SK-N-SH (cell line): ENCODE measurements at regions not wholly inside any gene's neighbourhood (a gene's known extent, or its start where the extent isn't known, plus 50 kb on each side); places are given as distances from the start of the nearest gene placed in this dataset.

Experiments
- CTCF ChIA-PET: fragments of 300-600, 350-600 bp; formaldehyde crosslinking; extraction: SDS; loops from one replicate; lab custom pipeline; 2021; lab: Yijun Ruan, JAX
- POLR2A ChIA-PET: fragments of 350-600 bp; sonication (Branson Sonifier 250); formaldehyde crosslinking; extraction: SDS; loops from one replicate; lab custom pipeline; 2020; ENCODE audit warnings: antibody characterized with exemption, inconsistent platforms; lab: Yijun Ruan, JAX
- DNase-seq: peaks from one replicate; pipeline ENCODE4 v3.0.0; 2012
- H2AFZ ChIP-seq: fragments of 200-600 bp; sonication (generic); 2 replicates; pipeline ENCODE4 v1.8.1; 2016; ENCODE audit warnings: antibody characterized with exemption, mild to moderate bottlenecking, low read depth
- H3F3A ChIP-seq: fragments of 200-600 bp; sonication (generic); replicated peaks from 2 replicates; pipeline ENCODE3; 2016; ENCODE audit warnings: antibody characterized with exemption, mild to moderate bottlenecking; ENCODE audit not compliant: insufficient read depth
- H3K27ac ChIP-seq, 2 experiments: fragments of 200-500 bp in 1 of 2; fragments of 200-600 bp in 1 of 2; sonication (Bioruptor generic) in 1 of 2; sonication (generic), shearing (Covaris generic) in 1 of 2; 2 replicates each; pipeline versions ENCODE4 v1.5.1 to v1.6.1; 2014 to 2016; ENCODE audit warnings: low read depth in 2 of 2, inconsistent platforms in 1 of 2, low read length in 1 of 2, mild to moderate bottlenecking in 1 of 2, mixed read lengths in 1 of 2
- H3K27me3 ChIP-seq: fragments of 200-600 bp; sonication (generic), shearing (Covaris generic); 2 replicates; pipeline ENCODE4 v1.6.1; 2016; ENCODE audit warnings: mixed run types; ENCODE audit not compliant: insufficient read depth
- H3K36me3 ChIP-seq, 2 experiments: fragments of 200-500 bp in 1 of 2; fragments of 200-600 bp in 1 of 2; sonication (Bioruptor generic) in 1 of 2; sonication (generic) in 1 of 2; replicated peaks in 1 of 2; 2 replicates each; pipeline versions ENCODE3 to v1.5.1; 2014 to 2016; ENCODE audit warnings: low read length in 1 of 2, mild to moderate bottlenecking in 1 of 2; ENCODE audit not compliant: insufficient read depth in 2 of 2, control insufficient read depth in 1 of 2
- H3K4me1 ChIP-seq, 2 experiments: fragments of 200-500 bp in 1 of 2; fragments of 200-600 bp in 1 of 2; sonication (Bioruptor generic) in 1 of 2; sonication (generic), shearing (Covaris generic) in 1 of 2; 2 replicates each; pipeline versions ENCODE4 v1.5.1 to v1.6.1; 2014 to 2016; ENCODE audit warnings: low read depth in 1 of 2, low read length in 1 of 2, mixed run types in 1 of 2; ENCODE audit not compliant: insufficient read depth in 2 of 2, control insufficient read depth in 1 of 2
- H3K4me2 ChIP-seq: fragments of 200-600 bp; sonication (generic), shearing (Covaris generic); 2 replicates; pipeline ENCODE4 v1.6.1; 2017; ENCODE audit warnings: mixed run types
- H3K4me3 ChIP-seq, 2 experiments: fragments of 200-500 bp in 1 of 2; fragments of 200-600 bp in 1 of 2; sonication (Bioruptor generic) in 1 of 2; sonication (generic), shearing (Covaris generic) in 1 of 2; 2 replicates each; pipeline versions ENCODE4 v1.5.1 to v1.8.1; 2014 to 2016; ENCODE audit warnings: low read depth in 2 of 2, inconsistent platforms in 1 of 2, low read length in 1 of 2, mild to moderate bottlenecking in 1 of 2, mixed read lengths in 1 of 2, moderate library complexity in 1 of 2
- H3K79me2 ChIP-seq: fragments of 200-600 bp; sonication (generic); 2 replicates; pipeline ENCODE4 v1.8.1; 2017; ENCODE audit warnings: mild to moderate bottlenecking; ENCODE audit not compliant: insufficient read depth
- H3K9ac ChIP-seq: fragments of 200-600 bp; sonication (generic); 2 replicates; pipeline ENCODE4 v1.6.1; 2017; ENCODE audit warnings: mixed run types
- H3K9me2 ChIP-seq: fragments of 200-600 bp; sonication (generic); 2 replicates; pipeline ENCODE4 v1.6.1; 2017; ENCODE audit warnings: mixed run types
- H3K9me3 ChIP-seq: fragments of 200-600 bp; sonication (generic); 2 replicates; pipeline ENCODE4 v1.6.1; 2017; ENCODE audit warnings: mixed run types, mild to moderate bottlenecking, moderate library complexity
- H4K20me1 ChIP-seq: fragments of 200-600 bp; sonication (generic); 2 replicates; pipeline ENCODE4 v1.6.1; 2017; ENCODE audit warnings: mild to moderate bottlenecking, mixed run types; ENCODE audit not compliant: insufficient read depth
- CHD2 ChIP-seq: fragments of 150-350 bp; IDR thresholded peaks from 2 replicates; pipeline ENCODE4 v1.6.1; 2018; ENCODE audit warnings: low read length; ENCODE audit not compliant: partially characterized antibody
- ELF1 ChIP-seq: IDR thresholded peaks from 2 replicates; pipeline ENCODE4 v1.4.0; 2012
- EP300 ChIP-seq, 2 experiments: IDR thresholded peaks; 2 replicates each; pipeline versions ENCODE4 v1.4.0 to v1.6.1; 2012; ENCODE audit warnings: borderline replicate concordance in 1 of 2, low read depth in 1 of 2, low read length in 1 of 2
- EZH2phosphoT487 ChIP-seq: fragments of 200-600 bp; sonication (generic); IDR thresholded peaks from 2 replicates; pipeline ENCODE4 v1.6.1; 2017; ENCODE audit warnings: low read depth, mixed run types, mild to moderate bottlenecking, antibody characterized with exemption, moderate library complexity, borderline replicate concordance
- FOXJ3 ChIP-seq: sonication (generic); formaldehyde crosslinking; IDR thresholded peaks from 2 replicates; pipeline ENCODE4 v1.5.1; 2020; ENCODE audit warnings: mild to moderate bottlenecking, missing genetic modification reagents
- FOXM1 ChIP-seq: IDR thresholded peaks from 2 replicates; pipeline ENCODE4 v1.4.0; 2012; ENCODE audit warnings: low read depth, mild to moderate bottlenecking
- GABPA ChIP-seq: IDR thresholded peaks from 2 replicates; pipeline ENCODE4 v1.4.0; 2012; ENCODE audit warnings: low read depth, mild to moderate bottlenecking
- GATA2 ChIP-seq: sonication (generic); formaldehyde crosslinking; IDR thresholded peaks from 2 replicates; pipeline ENCODE4 v1.5.0; 2020; ENCODE audit warnings: mild to moderate bottlenecking, missing genetic modification reagents
- JUND ChIP-seq: IDR thresholded peaks from 2 replicates; pipeline ENCODE4 v1.4.0; 2012
- MEF2A ChIP-seq: IDR thresholded peaks from 2 replicates; pipeline ENCODE4 v1.4.0; 2012; ENCODE audit warnings: low read depth, borderline replicate concordance
- MXI1 ChIP-seq: IDR thresholded peaks from 2 replicates; pipeline ENCODE4 v1.6.1; 2012; ENCODE audit warnings: mild to moderate bottlenecking, low read depth, low read length, improper control_type of control experiment
- NFIC ChIP-seq: IDR thresholded peaks from 2 replicates; pipeline ENCODE4 v1.4.0; 2012; ENCODE audit warnings: borderline replicate concordance
- NRF1 ChIP-seq: IDR thresholded peaks from 2 replicates; pipeline ENCODE4 v1.6.1; 2012; ENCODE audit warnings: low read depth, mild to moderate bottlenecking, low read length
- RAD21 ChIP-seq: IDR thresholded peaks from 2 replicates; pipeline ENCODE4 v1.6.1; 2012; ENCODE audit warnings: mild to moderate bottlenecking, low read length
- RCOR1 ChIP-seq: fragments of 150-350 bp; IDR thresholded peaks from 2 replicates; pipeline ENCODE4 v1.6.1; 2017; ENCODE audit warnings: antibody characterized with exemption, low read length
- RFX5 ChIP-seq: IDR thresholded peaks from 2 replicates; pipeline ENCODE4 v1.6.1; 2012; ENCODE audit warnings: mild to moderate bottlenecking, improper control_type of control experiment, low read length
- SMC3 ChIP-seq: IDR thresholded peaks from 2 replicates; pipeline ENCODE4 v1.6.1; 2012; ENCODE audit warnings: low read depth, low read length, improper control_type of control experiment
- TAF1 ChIP-seq: IDR thresholded peaks from 2 replicates; pipeline ENCODE4 v1.6.1; 2012; ENCODE audit warnings: low read depth, mild to moderate bottlenecking, low read length, moderate library complexity, borderline replicate concordance
- WGBS: methylation state at CpG from one replicate; pipeline ENCODE4 v1.1.6; 2017; ENCODE audit warnings: low lambda C conversion rate; 5-methylcytosine and 5-hydroxymethylcytosine counted together
- TF ChIP-seq, protein P1 (sequence below): IDR thresholded peaks from 2 replicates; pipeline ENCODE4 v1.6.1; 2012; ENCODE audit warnings: mild to moderate bottlenecking, low read depth, low read length, moderate library complexity
- TF ChIP-seq, protein P2 (sequence below): IDR thresholded peaks from 2 replicates; pipeline ENCODE4 v1.4.0; 2012; ENCODE audit warnings: low read depth, borderline replicate concordance
- TF ChIP-seq, protein P3 (sequence below): IDR thresholded peaks from 2 replicates; pipeline ENCODE4 v1.4.0; 2012; ENCODE audit warnings: low read depth
- TF ChIP-seq, protein P4 (sequence below): fragments of 150-350 bp; IDR thresholded peaks from 2 replicates; pipeline ENCODE4 v1.6.1; 2016; ENCODE audit warnings: mild to moderate bottlenecking, low read depth, low read length

DNA sequence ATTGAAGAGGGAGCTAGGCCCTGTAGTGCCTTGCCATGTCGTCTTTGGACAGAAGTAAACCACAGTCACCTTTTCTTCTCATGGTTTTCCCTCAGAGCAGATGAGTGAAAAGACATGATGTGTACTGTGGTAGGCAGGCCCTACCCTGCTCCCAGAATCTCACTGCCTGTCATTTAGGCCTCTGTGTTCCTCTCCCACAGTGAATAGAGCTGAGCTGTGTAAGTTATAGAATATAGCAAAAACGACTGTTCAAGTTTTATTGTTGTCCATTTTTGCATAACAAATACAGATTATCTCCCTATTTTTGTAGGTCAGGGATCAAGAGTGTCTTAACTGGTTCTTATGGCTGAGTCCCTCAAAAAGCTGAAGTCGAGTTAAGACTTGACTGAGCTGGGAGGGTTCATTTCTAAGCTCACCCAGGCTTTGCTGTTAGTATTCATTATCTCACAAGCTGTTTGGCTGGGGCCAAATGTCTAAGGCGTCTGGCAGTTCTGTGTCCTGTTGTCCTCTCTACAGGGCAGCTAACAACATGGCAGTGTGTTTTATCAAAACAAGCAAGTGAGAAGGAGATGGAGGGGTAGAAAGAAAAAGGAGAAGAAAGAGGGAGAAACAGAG is 780.9 kb upstream of the POM121L12 start (continued):
- TF ChIP-seq FOXM1 (no peak), SMC3 (no peak), EP300 (IDR thresholded peaks at IDR 0.05; ENCODE audit: borderline replicate concordance in 1 of 2, low read depth in 1 of 2, low read length in 1 of 2) (no peak), MXI1 (no peak), EZH2phosphoT487 (no peak)
- TF ChIP-seq, all 33 proteins: peak for 0

DNA sequence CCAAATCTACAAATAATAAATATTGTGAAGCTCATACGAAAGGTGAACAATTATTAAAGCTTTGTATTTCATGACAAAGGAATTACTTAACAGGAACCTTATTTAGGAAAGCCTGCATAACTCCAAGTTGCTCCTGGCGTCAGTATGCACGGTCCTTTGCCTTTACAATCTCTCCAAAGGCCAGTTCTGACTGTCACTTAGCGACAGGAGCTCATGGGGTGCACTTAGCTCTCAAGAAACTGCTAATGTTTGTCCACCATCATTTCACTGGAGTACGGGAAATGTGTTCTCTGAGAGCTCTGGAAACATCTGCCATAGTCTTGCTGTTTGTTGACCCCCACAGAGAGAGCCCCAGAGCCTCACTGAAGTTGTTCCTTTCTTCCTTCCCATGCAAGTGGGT is 781.5 kb upstream of the POM121L12 start:
- WGBS = 7% methylated on average over 5 of the region's 5 CpGs
- H3F3A ChIP-seq = no peaks in the 10 kb centered on the region
- no peaks in the 10 kb centered on the region for H4K20me1 ChIP-seq
- TF ChIP-seq, protein P1, sequence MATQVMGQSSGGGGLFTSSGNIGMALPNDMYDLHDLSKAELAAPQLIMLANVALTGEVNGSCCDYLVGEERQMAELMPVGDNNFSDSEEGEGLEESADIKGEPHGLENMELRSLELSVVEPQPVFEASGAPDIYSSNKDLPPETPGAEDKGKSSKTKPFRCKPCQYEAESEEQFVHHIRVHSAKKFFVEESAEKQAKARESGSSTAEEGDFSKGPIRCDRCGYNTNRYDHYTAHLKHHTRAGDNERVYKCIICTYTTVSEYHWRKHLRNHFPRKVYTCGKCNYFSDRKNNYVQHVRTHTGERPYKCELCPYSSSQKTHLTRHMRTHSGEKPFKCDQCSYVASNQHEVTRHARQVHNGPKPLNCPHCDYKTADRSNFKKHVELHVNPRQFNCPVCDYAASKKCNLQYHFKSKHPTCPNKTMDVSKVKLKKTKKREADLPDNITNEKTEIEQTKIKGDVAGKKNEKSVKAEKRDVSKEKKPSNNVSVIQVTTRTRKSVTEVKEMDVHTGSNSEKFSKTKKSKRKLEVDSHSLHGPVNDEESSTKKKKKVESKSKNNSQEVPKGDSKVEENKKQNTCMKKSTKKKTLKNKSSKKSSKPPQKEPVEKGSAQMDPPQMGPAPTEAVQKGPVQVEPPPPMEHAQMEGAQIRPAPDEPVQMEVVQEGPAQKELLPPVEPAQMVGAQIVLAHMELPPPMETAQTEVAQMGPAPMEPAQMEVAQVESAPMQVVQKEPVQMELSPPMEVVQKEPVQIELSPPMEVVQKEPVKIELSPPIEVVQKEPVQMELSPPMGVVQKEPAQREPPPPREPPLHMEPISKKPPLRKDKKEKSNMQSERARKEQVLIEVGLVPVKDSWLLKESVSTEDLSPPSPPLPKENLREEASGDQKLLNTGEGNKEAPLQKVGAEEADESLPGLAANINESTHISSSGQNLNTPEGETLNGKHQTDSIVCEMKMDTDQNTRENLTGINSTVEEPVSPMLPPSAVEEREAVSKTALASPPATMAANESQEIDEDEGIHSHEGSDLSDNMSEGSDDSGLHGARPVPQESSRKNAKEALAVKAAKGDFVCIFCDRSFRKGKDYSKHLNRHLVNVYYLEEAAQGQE = no peak
- TF ChIP-seq, protein P2, sequence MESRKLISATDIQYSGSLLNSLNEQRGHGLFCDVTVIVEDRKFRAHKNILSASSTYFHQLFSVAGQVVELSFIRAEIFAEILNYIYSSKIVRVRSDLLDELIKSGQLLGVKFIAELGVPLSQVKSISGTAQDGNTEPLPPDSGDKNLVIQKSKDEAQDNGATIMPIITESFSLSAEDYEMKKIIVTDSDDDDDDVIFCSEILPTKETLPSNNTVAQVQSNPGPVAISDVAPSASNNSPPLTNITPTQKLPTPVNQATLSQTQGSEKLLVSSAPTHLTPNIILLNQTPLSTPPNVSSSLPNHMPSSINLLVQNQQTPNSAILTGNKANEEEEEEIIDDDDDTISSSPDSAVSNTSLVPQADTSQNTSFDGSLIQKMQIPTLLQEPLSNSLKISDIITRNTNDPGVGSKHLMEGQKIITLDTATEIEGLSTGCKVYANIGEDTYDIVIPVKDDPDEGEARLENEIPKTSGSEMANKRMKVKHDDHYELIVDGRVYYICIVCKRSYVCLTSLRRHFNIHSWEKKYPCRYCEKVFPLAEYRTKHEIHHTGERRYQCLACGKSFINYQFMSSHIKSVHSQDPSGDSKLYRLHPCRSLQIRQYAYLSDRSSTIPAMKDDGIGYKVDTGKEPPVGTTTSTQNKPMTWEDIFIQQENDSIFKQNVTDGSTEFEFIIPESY = no peak
- TF ChIP-seq NRF1 (no peak), CHD2 (no peak), NFIC (no peak), RFX5 (no peak), EZH2phosphoT487 (no peak), GATA2 (CRISPR knock-in tag) (no peak), MEF2A (no peak), FOXJ3 (CRISPR knock-in tag) (no peak), MXI1 (no peak), RCOR1 (no peak), TAF1 (no peak), GABPA (no peak), RAD21 (no peak), ELF1 (no peak), FOXM1 (no peak), JUND (no peak)
- TF ChIP-seq, protein P3, sequence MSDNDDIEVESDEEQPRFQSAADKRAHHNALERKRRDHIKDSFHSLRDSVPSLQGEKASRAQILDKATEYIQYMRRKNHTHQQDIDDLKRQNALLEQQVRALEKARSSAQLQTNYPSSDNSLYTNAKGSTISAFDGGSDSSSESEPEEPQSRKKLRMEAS = no peak
- TF ChIP-seq, protein P4, sequence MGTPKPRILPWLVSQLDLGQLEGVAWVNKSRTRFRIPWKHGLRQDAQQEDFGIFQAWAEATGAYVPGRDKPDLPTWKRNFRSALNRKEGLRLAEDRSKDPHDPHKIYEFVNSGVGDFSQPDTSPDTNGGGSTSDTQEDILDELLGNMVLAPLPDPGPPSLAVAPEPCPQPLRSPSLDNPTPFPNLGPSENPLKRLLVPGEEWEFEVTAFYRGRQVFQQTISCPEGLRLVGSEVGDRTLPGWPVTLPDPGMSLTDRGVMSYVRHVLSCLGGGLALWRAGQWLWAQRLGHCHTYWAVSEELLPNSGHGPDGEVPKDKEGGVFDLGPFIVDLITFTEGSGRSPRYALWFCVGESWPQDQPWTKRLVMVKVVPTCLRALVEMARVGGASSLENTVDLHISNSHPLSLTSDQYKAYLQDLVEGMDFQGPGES = no peak
- no peaks in the 10 kb centered on the region for H3K9me2 ChIP-seq
- H3K27ac ChIP-seq = no peak overlapping the region
- no peaks in the 10 kb centered on the region for H3K9me3 ChIP-seq
- H3K4me1 ChIP-seq = peaks cover 0 to 4% of the 10 kb centered on the region in 2 experiments; a peak in 1 of 4 replicates
- no peak overlapping the region for H3K4me2 ChIP-seq
- CTCF ChIA-PET = interaction anchor here (0.8 to 1.4 kb wide), 2 partner anchors 40 to 823 kb away, joined by 3 to 7 read pairs; no protein-coding TSS in a partner anchor
- DNase-seq = no peak
- H3K9ac ChIP-seq = no peak overlapping the region
- H3K27me3 ChIP-seq = no peaks in the 10 kb centered on the region
- H3K36me3 ChIP-seq = no peaks in the 10 kb centered on the region
- H2AFZ ChIP-seq = no peak overlapping the region
- H3K79me2 ChIP-seq = no peaks in the 10 kb centered on the region
- POLR2A ChIA-PET = no interaction called here
- no peak overlapping the region for H3K4me3 ChIP-seq
